HG02610 (cell line): ENCODE measurements at regions not wholly inside any gene's neighbourhood (a gene's known extent, or its start where the extent isn't known, plus 50 kb on each side); places are given as distances from the start of the nearest gene placed in this dataset.

ENCODE experiments used
- ATAC-seq: cut with Tn5 transposase; IDR thresholded peaks from one replicate; pipeline ENCODE4 v1.9.1; 2021; ENCODE audit warnings: mild to moderate bottlenecking, moderate library complexity; ENCODE audit not compliant: unreplicated experiment

DNA sequence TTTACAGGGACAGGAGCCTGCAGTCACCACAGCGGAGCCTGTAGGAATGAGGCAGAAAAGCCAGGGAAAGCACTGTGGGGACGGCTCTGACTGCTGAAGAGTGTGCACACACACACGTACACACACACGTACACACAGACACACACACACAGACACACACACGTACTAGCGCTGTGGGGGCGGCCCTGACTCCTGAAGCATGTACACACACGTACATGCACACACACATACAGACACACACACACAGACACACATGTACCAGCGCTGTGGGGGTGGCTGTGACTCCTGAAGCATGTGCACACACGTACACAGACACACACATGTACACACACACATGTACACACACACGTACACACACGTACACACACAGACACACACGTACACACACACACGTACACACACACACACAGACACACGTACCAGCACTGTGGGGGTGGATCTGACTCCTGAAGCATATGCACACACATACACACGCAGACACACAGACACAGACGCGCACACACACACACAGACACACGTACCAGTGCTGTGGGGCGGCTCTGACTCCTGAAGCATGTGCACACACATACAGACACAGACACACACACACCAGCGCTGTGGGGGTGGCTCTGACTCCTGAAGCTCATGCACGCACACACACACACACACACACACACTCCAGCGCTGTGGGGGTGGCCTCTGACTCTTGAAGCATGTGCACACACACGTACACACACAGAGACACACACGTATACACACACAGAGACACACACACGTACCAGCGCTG lies 127.3 kb downstream of the DLL1 start:
- ATAC-seq, result no peak

GRCh38 chr6:170162775-170163404 lies 128.0 kb downstream of the DLL1 start:
- no peak for ATAC-seq

DNA sequence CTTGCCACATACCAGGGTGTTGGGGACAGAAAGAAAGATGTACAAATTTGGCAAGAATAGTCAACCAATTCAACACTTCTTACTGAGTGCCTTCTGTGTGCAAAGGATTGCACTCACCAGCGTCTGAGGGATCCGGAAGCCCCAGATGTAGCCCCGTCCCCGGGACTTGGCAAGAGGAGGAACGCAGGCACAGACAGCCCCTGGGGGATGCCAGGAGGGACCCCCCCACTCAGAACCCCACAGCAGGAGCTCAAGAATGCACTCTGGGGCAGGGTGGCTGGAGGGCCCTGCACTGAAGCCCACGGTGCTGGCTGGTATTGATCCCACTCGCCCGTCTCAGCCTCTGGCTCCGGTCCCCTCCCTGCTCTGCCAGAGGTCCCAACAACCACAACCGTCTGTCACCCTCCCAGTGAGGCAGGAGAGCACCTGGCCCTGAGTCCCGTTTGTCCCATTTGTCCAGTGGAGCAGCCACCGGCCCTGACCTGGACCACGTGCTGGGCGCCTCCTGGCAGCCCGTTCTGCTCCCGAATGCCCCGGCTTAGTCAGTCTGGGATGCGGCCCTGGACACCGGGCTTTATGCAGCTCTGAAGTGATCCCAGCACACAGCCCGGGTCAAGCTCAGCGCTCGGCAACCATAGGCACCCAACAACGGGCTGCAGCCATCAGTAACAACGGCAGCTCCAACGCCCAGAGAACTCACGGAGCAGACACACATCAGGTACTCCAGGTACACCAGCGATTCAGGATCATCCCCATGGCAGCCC lies 128.7 kb downstream of the DLL1 start:
- ATAC-seq, result no peak

DNA sequence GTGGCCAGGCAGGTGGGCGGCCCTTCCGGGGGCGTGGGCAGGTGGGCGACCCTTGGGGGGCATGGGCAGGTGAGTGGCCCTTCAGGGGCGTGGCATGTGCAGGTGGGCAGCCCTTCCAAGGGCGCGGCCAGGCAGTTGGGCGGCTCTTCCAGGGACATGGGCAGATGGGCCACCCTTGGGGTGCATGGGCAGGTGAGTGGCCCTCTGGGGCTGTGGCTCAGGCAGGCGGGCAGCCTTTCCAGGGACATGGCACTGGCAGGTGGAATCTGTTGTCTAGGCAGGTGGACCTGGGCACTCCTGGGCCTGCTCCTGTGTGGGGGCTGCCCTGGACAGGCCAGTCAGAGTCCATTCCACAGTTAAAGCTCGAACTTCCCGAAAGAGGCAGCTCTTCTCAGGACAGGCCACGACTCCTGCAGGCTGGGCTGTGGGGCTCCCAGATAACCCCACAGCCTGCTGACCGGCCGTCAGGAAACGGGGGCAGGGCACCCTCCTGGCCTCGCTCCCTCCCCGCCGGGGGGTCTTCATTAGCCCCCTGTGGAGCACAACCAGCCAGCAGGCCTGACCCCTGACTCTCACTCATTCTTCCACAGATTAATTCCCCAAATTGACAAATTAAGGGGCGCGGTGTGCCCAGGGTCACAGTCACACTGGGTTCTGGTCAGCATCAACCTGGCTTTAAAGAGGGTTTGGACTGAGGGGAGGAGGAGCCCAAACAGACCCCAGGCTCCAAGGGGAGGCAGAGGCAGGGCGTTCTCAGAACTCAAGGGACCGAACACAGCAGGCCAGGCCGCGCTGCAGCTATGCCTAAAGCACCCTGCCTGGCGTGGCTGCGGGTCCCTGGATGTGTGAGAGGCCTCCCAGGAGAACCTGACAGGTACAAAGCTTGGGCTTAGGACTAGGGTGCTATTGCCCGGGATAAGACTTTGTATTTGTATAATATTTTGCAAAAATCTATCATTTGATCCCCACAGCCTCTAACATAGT lies 130.0 kb downstream of the DLL1 start:
- no peak for ATAC-seq

GRCh38 chr6:170160031-170160627 lies 130.7 kb downstream of the DLL1 start:
- no peak for ATAC-seq

- ATAC-seq, result no peak
Measured at GRCh38 chr6:170159022-170159965, 131.6 kb downstream of the DLL1 start.

GRCh38 chr6:170158296-170159021 lies 132.4 kb downstream of the DLL1 start:
- no peak for ATAC-seq

- ATAC-seq, result no peak
Measured at GRCh38 chr6:170157567-170158218, 133.2 kb downstream of the DLL1 start.

DNA sequence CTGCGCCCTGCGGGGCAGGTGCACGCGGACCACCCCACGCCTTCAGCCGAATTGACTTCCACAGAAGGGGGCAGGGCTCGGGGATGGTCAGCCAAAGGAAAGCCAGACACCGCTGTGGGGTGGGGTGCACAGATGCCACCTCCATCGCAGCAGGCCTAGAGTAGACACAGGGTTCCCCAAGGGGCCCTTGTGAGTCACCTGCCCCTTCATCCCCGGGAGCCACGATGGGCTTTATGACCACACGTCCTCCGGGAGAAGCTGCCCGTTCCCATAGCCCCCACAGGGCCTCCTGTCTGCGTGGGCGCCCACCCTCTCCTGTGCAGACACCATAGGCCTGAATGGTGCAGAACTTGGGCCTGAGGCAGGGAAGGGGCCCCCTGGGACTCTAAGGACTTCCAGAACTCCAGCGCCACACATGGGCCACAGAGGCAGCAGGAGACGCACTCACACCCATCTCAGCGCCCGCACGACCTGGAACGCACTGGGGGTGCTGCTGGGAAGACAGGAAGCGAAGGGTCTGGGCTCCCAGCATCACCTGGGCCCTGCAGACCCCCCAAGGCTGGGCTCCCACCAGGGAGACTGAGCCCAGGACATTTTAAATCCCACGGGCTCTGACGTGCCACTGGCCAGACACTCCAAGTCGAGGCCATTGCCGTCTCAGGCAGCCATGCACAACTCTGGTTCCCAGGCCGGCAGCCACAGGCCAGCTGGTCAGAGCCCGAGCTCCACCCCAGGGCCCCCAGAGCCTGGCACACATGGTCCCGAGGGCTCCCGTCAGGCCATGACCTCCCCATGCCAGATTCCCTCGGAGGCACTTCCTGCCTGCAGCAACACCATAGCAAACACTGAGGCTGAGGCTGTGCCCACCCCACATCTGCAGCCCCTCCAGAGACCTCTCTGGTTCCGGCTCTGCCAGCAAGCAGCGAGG lies 134.2 kb downstream of the DLL1 start:
- ATAC-seq, result no peak

DNA sequence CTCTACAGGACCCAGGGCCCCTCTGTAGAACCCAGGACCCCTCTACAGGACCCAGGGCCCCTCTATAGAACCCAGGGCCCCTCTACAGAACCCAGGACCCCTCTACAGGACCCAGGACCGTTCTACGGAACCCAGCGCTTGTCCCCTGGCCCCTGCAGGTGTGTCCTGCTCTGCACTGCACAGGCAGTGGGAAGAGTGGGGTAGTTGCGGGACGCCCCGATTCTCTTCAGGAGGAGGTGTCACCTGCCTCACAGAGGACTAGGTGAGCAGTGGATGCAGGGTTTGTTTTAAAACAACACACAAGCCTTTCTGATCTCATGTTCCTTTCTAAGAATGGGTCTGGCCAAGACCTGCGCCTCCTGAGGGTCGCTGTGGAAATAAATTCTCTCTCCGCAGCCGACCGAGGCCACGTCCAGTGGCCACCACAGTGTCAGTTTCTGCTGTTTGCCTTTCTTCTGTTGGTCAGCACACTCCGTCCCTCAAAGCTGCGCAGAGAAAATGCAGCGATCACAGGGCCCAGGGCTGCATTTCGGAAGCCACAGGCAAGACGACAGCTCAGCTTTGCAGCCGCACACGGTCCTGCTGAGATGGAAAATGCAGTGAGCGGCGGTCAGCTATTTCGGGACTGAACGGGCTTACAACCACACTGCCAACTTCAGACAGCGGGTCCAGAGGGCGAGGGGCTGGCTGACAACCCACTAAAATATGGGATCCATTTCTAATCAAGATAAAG lies 135.2 kb downstream of the DLL1 start:
- ATAC-seq, result no peak

GRCh38 chr6:170153436-170154319 lies 137.2 kb downstream of the DLL1 start:
- no peak for ATAC-seq

DNA sequence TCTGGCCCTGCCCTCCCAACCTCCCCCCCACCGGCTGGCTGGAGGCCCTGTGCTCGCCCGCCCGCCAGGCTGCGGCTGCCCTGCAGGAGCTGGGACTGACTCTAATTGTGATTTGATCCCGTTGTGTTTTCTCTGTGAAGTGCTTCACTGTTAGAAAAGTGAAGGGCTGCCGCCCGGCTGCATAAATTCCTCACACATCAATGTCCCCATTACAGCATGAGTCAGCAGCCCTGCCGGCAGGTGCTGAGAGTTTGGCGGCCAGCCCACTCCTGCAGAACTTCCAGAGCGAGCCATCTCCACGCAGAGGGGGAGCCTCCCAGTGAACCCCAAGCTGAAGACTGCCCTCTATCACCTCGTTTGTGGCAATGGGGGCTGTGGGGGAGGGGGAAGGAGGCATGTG lies 137.9 kb downstream of the DLL1 start:
- no peak for ATAC-seq

GRCh38 chr6:170152124-170152926 lies 138.6 kb downstream of the DLL1 start:
- ATAC-seq, result no peak

GRCh38 chr6:170151804-170152123 lies 139.1 kb downstream of the DLL1 start:
- no peak for ATAC-seq

DNA sequence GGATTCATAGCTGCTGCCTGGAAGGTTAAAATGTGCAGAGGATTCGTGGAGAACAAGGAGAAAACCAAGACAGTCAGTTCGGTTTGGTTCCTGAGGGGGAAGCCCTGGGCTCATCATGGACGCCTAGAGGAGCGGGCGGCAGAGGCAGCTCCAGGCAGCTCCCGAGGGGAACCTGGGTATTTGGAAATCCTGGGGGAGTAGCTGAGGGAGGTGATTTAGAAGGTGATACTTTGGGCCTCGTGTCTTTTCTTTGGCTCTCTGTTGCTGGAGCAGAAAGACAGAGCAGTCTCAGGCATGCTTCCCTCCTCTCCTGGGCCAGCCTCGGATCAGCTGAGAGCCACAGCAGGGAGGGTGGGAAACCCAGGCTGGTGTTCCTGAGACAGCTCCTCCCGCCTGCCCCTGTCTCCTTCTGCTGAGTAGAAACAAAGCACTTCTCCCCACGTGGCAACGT lies 139.5 kb downstream of the DLL1 start:
- ATAC-seq, result no peak
